DND-41 (cell line): ENCODE measurements at regions not wholly inside any gene's neighbourhood (a gene's known extent, or its start where the extent isn't known, plus 50 kb on each side); places are given as distances from the start of the nearest gene placed in this dataset.

Experiments used
- EZH2 ChIP-seq: IDR thresholded peaks from 3 replicates; pipeline ENCODE4 v1.6.1; 2012; ENCODE audit warnings: borderline replicate concordance, low read depth, mild to moderate bottlenecking, moderate library complexity, low read length, inconsistent platforms; ENCODE audit not compliant: severe bottlenecking
- TF ChIP-seq, protein P1 (sequence below): IDR thresholded peaks from 2 replicates; pipeline ENCODE4 v1.5.1; 2012; ENCODE audit warnings: borderline replicate concordance, low read length, moderate library complexity, mild to moderate bottlenecking; ENCODE audit not compliant: poor library complexity, severe bottlenecking; ENCODE audit errors: extremely low read depth

DNA sequence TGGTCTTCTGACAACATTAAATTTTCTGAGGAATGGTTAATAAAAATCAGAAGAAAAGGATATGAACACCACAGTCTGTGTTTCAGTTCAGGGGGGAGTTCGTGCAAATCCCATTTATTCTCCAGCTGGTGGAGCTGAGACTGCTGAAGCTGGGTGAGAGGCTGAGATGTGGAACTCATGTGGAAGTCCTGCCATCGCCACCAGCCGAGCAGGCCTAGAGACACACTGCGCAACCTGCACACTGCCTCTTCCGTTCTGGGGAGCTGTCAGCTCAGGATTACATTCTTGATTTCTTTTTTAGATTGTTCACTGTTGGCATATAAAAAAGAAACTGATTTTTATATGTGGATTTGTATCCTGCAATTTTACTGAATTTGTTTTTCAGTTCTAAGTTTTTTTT lies 66.6 kb upstream of the ELOVL6 start:
- TF ChIP-seq, protein P1, sequence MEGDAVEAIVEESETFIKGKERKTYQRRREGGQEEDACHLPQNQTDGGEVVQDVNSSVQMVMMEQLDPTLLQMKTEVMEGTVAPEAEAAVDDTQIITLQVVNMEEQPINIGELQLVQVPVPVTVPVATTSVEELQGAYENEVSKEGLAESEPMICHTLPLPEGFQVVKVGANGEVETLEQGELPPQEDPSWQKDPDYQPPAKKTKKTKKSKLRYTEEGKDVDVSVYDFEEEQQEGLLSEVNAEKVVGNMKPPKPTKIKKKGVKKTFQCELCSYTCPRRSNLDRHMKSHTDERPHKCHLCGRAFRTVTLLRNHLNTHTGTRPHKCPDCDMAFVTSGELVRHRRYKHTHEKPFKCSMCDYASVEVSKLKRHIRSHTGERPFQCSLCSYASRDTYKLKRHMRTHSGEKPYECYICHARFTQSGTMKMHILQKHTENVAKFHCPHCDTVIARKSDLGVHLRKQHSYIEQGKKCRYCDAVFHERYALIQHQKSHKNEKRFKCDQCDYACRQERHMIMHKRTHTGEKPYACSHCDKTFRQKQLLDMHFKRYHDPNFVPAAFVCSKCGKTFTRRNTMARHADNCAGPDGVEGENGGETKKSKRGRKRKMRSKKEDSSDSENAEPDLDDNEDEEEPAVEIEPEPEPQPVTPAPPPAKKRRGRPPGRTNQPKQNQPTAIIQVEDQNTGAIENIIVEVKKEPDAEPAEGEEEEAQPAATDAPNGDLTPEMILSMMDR: no peak
- TF ChIP-seq EZH2: no peak
